ENCODE measurements at regions not wholly inside any gene's neighbourhood (a gene's known extent, or its start where the extent isn't known, plus 50 kb on each side); places are given as distances from the start of the nearest gene placed in this dataset.
"Not testable (repeated sequence)": the region's sequence is repeated elsewhere in the genome, so short reads cannot be mapped to it uniquely, and the experiment has no call there.

GRCh38 chr16:5156486-5156885, 58.9 kb upstream of the EEF2KMT start:
- TF ChIP-seq, protein P1, sequence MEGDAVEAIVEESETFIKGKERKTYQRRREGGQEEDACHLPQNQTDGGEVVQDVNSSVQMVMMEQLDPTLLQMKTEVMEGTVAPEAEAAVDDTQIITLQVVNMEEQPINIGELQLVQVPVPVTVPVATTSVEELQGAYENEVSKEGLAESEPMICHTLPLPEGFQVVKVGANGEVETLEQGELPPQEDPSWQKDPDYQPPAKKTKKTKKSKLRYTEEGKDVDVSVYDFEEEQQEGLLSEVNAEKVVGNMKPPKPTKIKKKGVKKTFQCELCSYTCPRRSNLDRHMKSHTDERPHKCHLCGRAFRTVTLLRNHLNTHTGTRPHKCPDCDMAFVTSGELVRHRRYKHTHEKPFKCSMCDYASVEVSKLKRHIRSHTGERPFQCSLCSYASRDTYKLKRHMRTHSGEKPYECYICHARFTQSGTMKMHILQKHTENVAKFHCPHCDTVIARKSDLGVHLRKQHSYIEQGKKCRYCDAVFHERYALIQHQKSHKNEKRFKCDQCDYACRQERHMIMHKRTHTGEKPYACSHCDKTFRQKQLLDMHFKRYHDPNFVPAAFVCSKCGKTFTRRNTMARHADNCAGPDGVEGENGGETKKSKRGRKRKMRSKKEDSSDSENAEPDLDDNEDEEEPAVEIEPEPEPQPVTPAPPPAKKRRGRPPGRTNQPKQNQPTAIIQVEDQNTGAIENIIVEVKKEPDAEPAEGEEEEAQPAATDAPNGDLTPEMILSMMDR (IDR thresholded peaks at IDR 0.05; ENCODE audit: insufficient read depth, low read length, poor library complexity, severe bottlenecking): not testable (repeated sequence)
- TF ChIP-seq EZH2phosphoT487 (conservative IDR thresholded peaks at IDR 0.05; ENCODE audit: low read length): not testable (repeated sequence)

Data from SU-DHL-6 (cell line).